ENCODE measurements at regions not wholly inside any gene's neighbourhood (a gene's known extent, or its start where the extent isn't known, plus 50 kb on each side); places are given as distances from the start of the nearest gene placed in this dataset.

- TF ChIP-seq CTCF (conservative IDR thresholded peaks at IDR 0.05; ENCODE audit: low read depth, low read length) (no peak), EZH2 (IDR thresholded peaks at IDR 0.05; ENCODE audit: low read length, unreplicated experiment) (no peak), EZH2phosphoT487 (IDR thresholded peaks at IDR 0.05; ENCODE audit: borderline replicate concordance, low read length) (no peak)
Observed at GRCh38 chr3:76111808-76112207, 326.5 kb upstream of the ZNF717 start.
